ENCODE measurements at regions not wholly inside any gene's neighbourhood (a gene's known extent, or its start where the extent isn't known, plus 50 kb on each side); places are given as distances from the start of the nearest gene placed in this dataset.

DNA sequence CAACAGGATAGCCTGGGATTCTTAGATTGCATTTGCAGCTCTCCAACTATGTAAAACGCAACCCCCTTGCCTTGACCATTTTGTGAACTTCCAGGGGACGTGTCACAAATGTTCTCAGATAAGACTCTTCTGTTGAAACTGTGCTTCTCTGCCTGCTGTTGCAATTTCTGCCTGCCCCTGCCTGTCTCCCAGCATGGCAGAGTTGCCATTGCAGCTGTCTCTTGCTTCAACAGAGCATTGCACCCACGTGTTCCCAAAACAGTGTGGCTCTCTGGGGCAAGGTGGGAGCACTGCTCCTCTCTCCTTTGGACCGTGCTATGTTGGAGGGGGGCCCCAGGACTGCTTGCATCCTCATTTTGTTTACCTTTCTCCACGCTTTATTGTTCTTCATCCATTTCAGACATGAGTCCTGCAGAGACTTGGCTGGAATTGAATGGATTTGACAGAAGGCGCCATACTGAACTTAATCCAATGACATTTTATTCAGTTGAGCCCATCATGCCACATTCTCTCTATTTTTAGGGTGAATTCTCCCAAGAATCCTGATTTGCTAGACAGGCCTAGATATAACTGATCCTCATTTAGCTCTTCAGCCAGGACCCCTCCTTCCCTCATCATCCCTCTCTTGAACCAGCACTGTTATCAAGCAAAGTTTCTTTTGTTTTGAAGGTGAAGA, 90.7 kb downstream of the MAT2B start:
- Histone ChIP-seq H3K4me1 (no peaks in the 10 kb centered on the region), H3K4me3 (no peak overlapping the region), H3K27ac (no peak overlapping the region), H3K27me3 (no peaks in the 10 kb centered on the region), H3K9me3 (no peaks in the 10 kb centered on the region), H3K36me3 (no peaks in the 10 kb centered on the region)
- FAIRE-seq: no peak
- WGBS, 2 donors: 51 to 58% methylated on average over 6 of the region's 6 CpGs
- no peak for TF ChIP-seq CTCF (IDR thresholded peaks at IDR 0.05)
- no peak for ATAC-seq
- no peak for DNase-seq
- intact Hi-C loops (cut with DNase I): no loop called here

- no peak for FAIRE-seq
- no peak for TF ChIP-seq CTCF (IDR thresholded peaks at IDR 0.05)
- intact Hi-C loops (cut with DNase I): no loop called here
These were observed 91.3 kb downstream of the MAT2B start for GRCh38 chr5:163596608-163597315.

DNA sequence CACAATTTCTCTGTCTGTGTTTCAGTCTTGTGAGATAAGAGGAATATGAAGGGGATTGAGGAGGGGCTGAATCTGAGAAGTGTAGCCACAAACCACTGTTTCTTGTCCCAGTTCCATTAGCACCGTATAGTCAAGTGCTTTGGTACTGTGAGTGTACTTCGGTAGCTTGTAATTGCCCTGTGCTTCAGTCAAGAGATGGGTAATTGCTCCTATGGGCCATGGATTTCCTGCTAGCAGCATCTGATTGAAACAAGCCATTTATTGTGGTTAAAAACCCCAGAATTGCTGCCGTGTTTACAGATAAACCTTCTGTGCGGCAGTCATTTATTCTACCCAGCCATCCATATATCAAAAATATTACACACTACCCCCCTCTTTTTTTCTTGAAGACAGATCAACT, 98.6 kb downstream of the MAT2B start:
- Histone ChIP-seq H3K27ac (no peak overlapping the region), H3K4me3 (no peak overlapping the region), H3K36me3 (no peaks in the 10 kb centered on the region), H3K4me1 (no peaks in the 10 kb centered on the region), H3K27me3 (no peaks in the 10 kb centered on the region), H3K9me3 (no peaks in the 10 kb centered on the region)
- WGBS, 2 donors: 64 to 69% methylated on average over 4 of the region's 4 CpGs
- intact Hi-C loops (cut with DNase I): no loop called here
- no peak for TF ChIP-seq CTCF (IDR thresholded peaks at IDR 0.05)
- DNase-seq (no peak), ATAC-seq (no peak), FAIRE-seq (no peak)

More at GRCh38 chr5:163596608-163597315, 91.3 kb downstream of the MAT2B start:
- DNase-seq: no peak
- Histone ChIP-seq H3K4me1 (no peaks in the 10 kb centered on the region), H3K4me3 (no peak overlapping the region), H3K36me3 (no peaks in the 10 kb centered on the region), H3K27me3 (no peaks in the 10 kb centered on the region), H3K9me3 (no peaks in the 10 kb centered on the region), H3K27ac (no peak overlapping the region)
- ATAC-seq: no peak
- 56 to 67% methylated on average over 5 of the region's 5 CpGs for WGBS, 2 donors

GRCh38 chr5:163607256-163607655, 101.8 kb downstream of the MAT2B start:
- TF ChIP-seq CTCF (IDR thresholded peaks at IDR 0.05): no peak
- WGBS, 2 donors: 78 to 90% methylated on average over 4 of the region's 4 CpGs
- intact Hi-C loops (cut with DNase I): no loop called here
- FAIRE-seq (no peak), ATAC-seq (no peak), DNase-seq (no peak)
- H3K36me3 ChIP-seq: no peaks in the 10 kb centered on the region
- no peaks in the 10 kb centered on the region for H3K27me3 ChIP-seq
- H3K4me1 ChIP-seq: no peaks in the 10 kb centered on the region
- H3K9me3 ChIP-seq: no peaks in the 10 kb centered on the region
- H3K4me3 ChIP-seq: no peak overlapping the region
- H3K27ac ChIP-seq: no peak overlapping the region

GRCh38 chr5:163608621-163609020, 103.2 kb downstream of the MAT2B start:
- intact Hi-C loops (cut with DNase I): no loop called here
- no peaks in the 10 kb centered on the region for H3K27me3 ChIP-seq
- no peak overlapping the region for H3K27ac ChIP-seq
- no peaks in the 10 kb centered on the region for H3K36me3 ChIP-seq
- H3K9me3 ChIP-seq: no peaks in the 10 kb centered on the region
- no peak overlapping the region for H3K4me3 ChIP-seq
- TF ChIP-seq CTCF (IDR thresholded peaks at IDR 0.05): no peak
- ATAC-seq (no peak), DNase-seq (no peak), FAIRE-seq (no peak)
- peaks cover 0 to 5% (median 0%) of the 10 kb centered on the region in 3 donors for H3K4me1 ChIP-seq

Data from pancreas (tissue), 10 donors.